HL-60 (cell line): ENCODE measurements at regions not wholly inside any gene's neighbourhood (a gene's known extent, or its start where the extent isn't known, plus 50 kb on each side); places are given as distances from the start of the nearest gene placed in this dataset.
"Not testable (repeated sequence)": the region's sequence is repeated elsewhere in the genome, so short reads cannot be mapped to it uniquely, and the experiment has no call there.

Experiments
- DNase-seq, 2 experiments: peaks; one replicate each; pipeline ENCODE4 v3.0.0-alpha.2; 2010 to 2020; ENCODE audit warnings: low read depth in 1 of 2, low spot score in 1 of 2
- H3K27ac ChIP-seq: fragments of 250-450 bp; sonication (Bioruptor Pico); replicated peaks from 2 replicates; pipeline ENCODE4 v1.5.1; 2020; ENCODE audit warnings: mild to moderate bottlenecking, moderate library complexity
- H3K27me3 ChIP-seq: fragments of 250-450 bp; sonication (Bioruptor Pico); 2 replicates; pipeline ENCODE4 v1.5.1; 2021; ENCODE audit warnings: mild to moderate bottlenecking, moderate library complexity; ENCODE audit not compliant: insufficient read depth, poor library complexity, severe bottlenecking
- H3K4me3 ChIP-seq: replicated peaks from 2 replicates; pipeline ENCODE4 v1.5.1; 2011; ENCODE audit warnings: mild to moderate bottlenecking, control low read depth, low read length; ENCODE audit not compliant: insufficient read depth
- CTCF ChIP-seq: IDR thresholded peaks from one replicate; pipeline ENCODE4 v1.5.1; 2011; ENCODE audit warnings: low read length, control low read depth, inconsistent platforms; ENCODE audit not compliant: insufficient read depth
- GABPA ChIP-seq: IDR thresholded peaks from 2 replicates; pipeline ENCODE4 v1.6.1; 2012; ENCODE audit warnings: low read depth
- POLR2AphosphoS5 ChIP-seq: IDR thresholded peaks from 2 replicates; pipeline ENCODE4 v1.6.1; 2012; ENCODE audit warnings: low read depth
- REST ChIP-seq: IDR thresholded peaks from 2 replicates; pipeline ENCODE4 v1.6.1; 2012; ENCODE audit warnings: low read depth; ENCODE audit not compliant: insufficient replicate concordance
- SPI1 ChIP-seq: IDR thresholded peaks from 2 replicates; pipeline ENCODE4 v1.6.1; 2012; ENCODE audit warnings: low read depth, mild to moderate bottlenecking, borderline replicate concordance

GRCh38 chr5:124962111-124962510 is 215.7 kb upstream of the ZNF608 start:
- no peak for TF ChIP-seq SPI1
- TF ChIP-seq POLR2AphosphoS5: no peak
- no peak for TF ChIP-seq CTCF
- no peak for TF ChIP-seq REST
- TF ChIP-seq GABPA: no peak
- Histone ChIP-seq H3K4me3 (no peak overlapping the region), H3K27me3 (no peaks in the 10 kb centered on the region), H3K27ac (no peak overlapping the region)
- no peak for DNase-seq

- Histone ChIP-seq H3K27ac (no peak overlapping the region), H3K4me3 (no peak overlapping the region), H3K27me3 (no peaks in the 10 kb centered on the region)
- TF ChIP-seq GABPA: no peak
- TF ChIP-seq CTCF: no peak
- TF ChIP-seq REST: no peak
- no peak for TF ChIP-seq POLR2AphosphoS5
- TF ChIP-seq SPI1: no peak
- no peak for DNase-seq
These were observed 216.3 kb upstream of the ZNF608 start for GRCh38 chr5:124962735-124963134.

- TF ChIP-seq SPI1 (no peak), POLR2AphosphoS5 (no peak), GABPA (no peak), CTCF (no peak), REST (no peak)
- Histone ChIP-seq H3K27me3 (no peaks in the 10 kb centered on the region), H3K27ac (no peak overlapping the region), H3K4me3 (no peak overlapping the region)
- peak; percentile 12 to 72 for DNase-seq
These were observed 216.9 kb upstream of the ZNF608 start for GRCh38 chr5:124963236-124963919.

GRCh38 chr5:124966741-124967140 is 220.3 kb upstream of the ZNF608 start:
- H3K27ac ChIP-seq, H3K27me3 ChIP-seq, DNase-seq, H3K4me3 ChIP-seq: not testable (repeated sequence)

GRCh38 chr5:124970381-124970780 is 223.9 kb upstream of the ZNF608 start:
- H3K27ac ChIP-seq, H3K27me3 ChIP-seq, H3K4me3 ChIP-seq, DNase-seq: not testable (repeated sequence)
